ENCODE measurements at regions not wholly inside any gene's neighbourhood (a gene's known extent, or its start where the extent isn't known, plus 50 kb on each side); places are given as distances from the start of the nearest gene placed in this dataset.

DNA sequence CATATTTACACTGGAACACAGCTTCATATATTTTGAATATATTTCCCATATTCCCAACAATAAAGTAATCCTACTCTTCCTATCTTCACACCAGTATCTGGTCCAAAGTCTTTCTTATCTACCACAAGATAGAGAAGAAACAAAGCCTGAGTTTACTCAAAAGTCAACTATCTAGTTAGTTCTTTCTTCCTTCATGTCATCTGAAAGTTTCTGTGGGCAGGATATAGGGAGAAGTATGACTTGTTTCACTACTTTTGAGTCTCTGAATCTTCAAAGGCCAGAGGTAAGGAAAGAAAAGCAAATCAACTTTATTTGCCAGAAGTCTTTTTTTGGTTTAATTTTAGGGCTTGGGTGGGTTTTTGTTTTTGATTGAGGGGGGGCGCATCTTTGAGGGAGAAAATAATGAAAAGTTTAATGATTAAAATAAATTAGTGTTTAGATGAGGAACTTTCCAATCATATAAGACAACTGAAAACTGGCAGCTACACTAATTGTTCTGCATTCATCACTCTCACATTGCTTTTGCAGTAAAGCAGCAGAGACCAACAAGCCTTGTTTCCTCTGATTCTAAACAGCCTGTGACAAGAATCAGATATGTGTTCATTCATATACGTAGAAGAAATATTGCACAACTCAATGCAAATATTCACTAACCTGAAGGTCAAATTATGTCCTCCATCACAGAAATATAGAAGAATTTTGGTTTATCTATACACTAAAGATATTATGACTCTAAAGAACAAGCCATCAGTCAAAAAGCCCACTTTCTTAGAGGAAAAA, 421.4 kb downstream of the SHQ1 start:
- DNase-seq, result no peak

DNA sequence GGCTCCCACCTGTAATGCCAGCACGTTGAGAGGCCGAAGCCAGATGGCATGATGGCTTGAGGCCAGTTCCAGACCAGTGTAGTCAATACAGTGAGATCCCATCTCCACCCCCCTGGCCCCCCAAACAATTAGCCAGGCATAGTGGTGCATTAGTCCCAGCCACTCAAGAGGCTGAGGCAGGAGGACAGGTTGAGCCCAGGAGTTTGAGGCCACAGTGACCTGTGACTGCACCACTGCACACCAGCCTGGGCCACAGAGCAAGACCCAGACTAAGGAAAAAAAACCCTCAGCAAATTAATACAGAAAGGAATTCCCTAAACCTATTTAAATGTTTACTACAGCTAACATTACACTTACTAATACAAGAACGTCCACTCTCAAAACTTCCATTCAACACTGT, 424.6 kb downstream of the SHQ1 start:
- no peak for DNase-seq

DNA sequence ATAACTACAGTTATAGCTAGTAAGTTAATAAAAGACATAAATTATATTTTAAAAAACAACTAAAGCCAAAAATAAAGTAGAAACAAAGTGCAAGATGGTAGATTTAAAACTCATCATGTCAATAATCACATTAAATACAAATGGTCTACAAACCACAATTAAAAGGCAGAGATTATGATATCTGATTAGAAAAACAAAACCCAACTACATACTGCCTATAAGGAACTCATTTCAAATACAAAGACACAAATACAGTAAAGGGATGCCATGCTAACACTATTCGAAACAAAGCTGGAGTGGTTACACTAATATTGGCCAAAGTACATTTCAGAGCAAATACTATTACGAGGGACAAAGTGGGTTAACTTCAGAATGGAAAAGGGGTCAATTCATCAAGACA, 426.5 kb downstream of the SHQ1 start:
- no peak for DNase-seq

DNA sequence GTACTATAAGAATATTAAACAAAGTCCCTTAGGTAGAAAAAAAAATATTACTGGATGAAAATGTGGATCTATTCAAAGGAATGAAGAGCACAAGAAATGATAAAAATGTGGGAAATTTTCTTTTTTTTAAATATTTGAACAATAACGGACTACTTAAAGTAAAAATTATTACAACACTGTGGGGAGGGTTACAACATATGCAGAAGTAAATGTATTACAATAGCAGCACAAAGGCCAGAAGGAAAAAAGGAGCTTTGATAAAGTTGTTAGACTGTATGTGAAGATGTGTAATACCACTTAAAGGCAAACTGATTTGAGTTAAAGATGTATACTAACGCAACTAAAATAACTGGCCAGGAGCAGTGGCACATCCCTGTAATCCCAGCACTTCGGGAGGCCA, 427.1 kb downstream of the SHQ1 start:
- no peak for DNase-seq

DNA sequence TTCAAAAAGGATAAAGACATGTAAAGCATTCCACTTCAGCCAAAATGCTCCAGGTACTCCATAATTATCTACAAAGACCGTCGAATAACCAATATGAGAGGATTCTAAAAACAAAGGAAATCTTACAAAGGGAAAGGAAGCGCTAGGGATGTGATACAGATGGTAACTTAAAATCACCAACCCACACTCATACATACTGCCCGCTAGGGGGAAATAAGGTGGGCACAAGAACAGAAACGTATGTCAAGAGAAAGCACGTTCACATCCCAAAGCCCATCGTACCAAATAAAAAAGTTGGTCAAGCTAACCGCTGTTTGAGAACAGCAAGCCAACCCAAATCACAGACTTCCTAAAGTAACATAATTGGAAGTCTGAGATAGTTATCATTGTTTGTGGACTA, 429.4 kb downstream of the SHQ1 start:
- DNase-seq, result no peak

DNA sequence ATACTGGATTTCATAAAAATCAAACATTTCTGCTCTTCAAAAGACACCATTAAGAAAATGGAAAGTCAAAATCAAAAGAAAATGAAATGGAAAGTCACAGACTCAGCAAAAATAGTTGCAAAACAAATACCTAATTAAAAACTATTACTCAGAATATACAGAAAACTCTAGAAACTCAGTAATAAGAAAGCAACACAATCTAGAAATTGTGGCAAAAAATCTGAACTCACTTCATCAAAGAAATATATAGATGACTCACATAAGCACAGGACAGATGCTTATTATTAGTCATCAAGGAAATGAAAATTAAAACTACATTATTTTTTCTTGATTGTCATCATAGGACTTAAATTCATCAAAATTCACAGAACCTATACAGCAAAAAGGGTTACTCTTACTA, 430.0 kb downstream of the SHQ1 start:
- DNase-seq, result no peak

DNA sequence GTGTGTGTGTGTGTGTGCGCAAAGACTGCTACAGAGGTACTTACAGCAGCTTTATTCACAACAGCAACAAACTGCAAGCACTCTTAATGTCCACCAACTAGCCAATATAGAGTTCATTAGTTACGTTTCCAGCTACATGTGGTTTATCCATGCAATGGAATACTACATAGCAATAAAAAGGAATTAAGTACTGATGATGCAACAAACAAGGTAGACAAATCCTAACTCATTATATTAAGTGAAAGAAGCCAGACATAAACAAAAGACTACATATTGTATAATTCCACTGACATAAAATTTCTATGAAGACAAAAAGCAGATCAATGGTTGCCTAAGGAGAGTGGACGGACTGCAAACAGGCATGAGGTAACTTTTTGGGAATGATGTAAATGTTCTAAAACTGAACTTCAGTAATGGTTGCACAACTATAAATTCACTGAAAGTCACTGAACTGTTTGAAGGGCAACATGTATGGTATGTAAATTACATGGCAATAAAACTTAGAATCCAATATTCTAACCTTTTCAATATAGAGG, 433.7 kb downstream of the SHQ1 start:
- no peak for DNase-seq

DNA sequence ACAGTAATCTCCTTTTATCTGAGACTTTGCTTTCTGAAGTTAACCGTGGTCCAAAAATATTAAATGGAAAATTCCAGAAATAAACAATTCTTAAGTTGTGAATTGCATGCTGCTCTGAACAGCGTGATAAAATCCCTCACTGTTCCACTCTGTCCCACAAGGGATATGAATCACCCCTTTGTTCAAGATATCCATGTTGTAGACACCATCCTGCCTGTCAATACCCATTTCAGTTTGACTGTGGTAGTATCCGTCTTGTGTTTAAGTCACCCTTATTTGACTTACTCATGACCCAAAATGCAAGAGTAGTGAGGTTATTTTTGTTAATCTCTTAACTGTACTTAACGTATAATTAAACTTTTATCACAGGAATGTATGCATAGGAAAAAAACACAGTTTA, 435.0 kb downstream of the SHQ1 start:
- DNase-seq, result no peak

DNA sequence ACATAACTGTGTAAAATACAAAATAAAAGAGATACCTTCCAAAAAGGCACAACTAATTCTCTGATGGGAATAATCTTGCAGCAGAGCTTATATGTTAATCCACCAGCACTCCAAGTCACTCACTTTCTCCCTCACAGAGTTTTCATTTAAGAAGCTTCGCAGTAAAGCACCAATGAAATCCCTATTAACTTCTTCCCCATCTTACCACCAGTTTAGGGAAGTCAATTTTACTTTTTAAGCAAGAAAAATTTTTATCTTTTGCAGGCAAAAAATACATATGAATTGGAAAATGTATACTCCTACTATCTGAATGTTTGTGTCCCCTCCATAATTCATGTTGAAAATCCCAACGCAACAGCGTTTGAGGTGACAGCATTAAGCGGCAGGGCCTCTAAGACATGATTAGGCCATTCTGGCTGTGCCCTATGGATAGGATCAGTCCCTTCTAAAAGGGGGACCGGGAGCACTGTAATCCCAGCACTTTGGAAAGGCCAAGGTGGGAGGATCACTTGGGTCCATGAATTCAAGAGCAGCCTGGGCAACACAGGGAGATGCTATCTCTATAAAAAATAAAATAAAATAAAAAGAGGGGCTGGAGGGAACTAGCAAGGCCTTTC, 435.8 kb downstream of the SHQ1 start:
- no peak for DNase-seq

DNA sequence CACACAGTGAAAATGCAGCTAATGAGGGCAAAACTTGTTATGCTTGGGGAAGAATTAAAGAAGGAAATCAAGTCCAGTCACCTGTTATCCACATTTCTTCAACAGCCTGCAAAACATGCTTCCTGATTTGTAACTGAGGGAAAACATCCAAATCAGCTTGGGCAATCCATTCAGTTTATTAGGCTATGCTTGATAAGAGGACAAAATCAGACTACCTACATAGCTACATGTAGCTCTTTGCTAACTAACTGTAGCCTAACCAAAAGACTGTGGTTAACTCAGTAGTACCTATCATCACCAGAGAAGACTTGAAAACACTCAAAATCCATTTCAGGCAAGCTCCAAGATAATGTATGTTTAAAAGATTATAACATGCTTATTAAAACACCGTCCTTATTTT, 436.4 kb downstream of the SHQ1 start:
- no peak for DNase-seq

DNA sequence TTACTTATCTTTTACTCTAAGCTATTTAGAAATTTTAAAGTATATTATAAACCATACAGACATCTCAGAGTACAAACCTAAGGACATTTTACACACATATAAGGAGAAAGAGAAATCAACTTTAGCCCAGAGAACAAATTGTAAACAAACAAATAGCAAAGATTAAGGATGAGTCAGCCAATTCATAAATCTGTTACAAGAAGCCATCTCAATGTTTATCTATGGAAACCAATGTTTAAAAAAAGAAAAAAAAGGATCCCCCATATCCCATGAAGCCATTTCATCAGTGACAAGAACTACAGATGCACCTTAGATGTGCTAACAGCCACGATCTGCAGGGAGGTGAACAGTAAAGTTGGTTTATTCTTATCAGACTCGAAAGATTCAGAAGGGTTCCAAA, 437.1 kb downstream of the SHQ1 start:
- DNase-seq, result no peak

DNA sequence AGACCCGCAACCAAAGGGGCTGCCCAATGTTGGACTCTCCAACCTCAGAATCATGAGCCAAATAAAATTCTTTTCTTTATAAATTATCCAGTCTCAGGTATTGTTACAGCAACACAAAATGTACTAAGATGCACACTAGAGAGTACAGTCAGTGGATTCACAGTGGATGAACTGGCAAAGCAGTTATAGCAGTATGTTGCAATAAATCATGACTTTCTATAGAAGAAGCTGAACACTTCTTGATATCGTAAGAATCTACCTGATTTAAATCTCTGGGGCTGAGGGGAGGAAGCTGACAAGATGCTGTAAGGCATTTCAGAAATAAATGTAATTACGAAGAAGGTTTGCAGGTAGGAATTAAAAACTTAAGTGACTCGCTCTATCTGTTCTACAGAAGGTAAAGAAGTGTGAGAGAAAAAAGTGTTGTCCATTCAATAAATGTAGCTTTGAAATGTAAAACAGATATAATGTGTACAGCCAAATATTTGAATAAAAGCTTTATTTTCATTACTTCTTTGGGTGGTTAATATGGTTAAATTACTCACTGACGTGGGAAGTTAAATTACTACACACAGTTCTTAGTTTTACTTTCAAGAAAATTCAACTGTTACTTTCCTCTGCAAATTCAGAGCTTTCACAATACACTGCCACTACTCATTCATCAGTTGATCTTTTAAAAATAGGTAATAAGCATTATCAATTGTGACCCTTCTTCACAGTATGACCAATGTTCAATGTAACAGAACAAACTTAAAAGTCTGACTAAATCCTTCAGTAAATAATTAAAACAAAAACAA, 439.1 kb downstream of the SHQ1 start:
- no peak for DNase-seq

DNA sequence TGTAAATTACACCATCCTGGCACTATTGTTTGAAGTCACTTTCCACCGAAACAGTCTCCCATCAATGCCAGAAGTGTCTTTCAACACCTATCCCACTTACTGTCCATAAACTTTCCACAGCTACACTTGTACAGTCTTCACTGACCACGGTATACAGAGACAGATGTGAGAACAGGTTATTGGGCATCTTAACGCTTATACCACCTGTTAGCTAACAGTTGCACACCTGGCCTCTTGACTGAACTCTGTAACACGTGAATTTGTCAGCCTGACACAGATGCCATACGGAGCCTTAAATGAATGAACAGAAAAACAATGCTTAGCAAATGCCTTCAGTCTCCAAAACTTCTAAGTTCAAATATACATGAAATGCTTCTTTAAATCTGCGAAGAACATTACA, 440.5 kb downstream of the SHQ1 start:
- no peak for DNase-seq

DNA sequence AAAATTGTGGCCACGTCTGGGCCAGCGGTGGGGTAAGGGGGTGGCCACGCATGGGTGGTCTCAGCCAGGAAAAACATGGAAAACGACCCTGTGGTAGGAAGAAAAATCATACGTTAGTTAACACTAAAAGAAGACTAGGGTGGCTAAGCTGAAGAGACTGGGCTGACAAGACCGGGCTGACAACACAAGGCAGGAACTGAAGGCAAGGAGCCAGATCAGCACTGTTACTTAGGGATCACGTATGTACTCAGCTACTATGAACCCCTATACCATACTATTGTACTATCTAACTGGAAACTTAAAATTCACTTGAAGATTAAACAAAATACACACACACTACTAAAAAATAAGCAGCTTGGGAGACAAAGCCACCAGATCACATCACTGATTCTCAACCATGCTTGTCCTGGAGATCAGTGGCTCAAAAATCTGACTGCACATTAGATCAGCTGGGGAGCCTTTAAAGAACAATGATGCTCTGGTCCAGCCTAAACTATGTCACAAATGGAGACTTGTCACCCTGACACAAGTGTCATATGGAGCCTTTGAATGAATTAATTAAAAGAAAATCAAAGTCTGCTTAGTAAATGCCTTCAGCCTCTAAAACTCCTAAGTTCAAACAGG, 442.2 kb downstream of the SHQ1 start:
- DNase-seq, result no peak

DNA sequence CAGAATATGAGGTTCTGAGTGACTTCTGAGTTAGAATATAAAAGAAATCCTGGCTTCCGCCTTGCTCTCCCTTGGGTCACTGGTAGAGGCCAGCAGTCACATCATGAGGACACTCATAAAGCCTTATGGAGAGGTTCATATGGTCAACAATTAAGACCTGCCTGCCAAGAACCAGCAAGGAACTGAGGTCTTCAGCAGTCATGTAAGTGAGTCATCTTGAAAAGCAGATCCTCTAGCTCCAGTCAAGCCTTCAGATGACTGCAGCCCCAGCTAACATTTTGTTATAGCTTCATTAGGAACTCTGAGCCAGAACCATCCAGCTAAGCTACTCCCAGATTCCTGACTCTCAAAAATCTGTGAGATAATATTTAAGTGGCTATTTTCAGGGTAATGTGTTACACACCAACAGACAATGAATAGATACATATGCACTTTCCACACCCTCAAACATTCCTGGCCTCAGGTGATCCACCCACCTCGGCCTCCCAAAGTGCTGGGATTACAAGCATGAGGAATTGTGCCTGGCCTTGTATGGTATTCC, 447.2 kb downstream of the SHQ1 start:
- no peak for DNase-seq

DNA sequence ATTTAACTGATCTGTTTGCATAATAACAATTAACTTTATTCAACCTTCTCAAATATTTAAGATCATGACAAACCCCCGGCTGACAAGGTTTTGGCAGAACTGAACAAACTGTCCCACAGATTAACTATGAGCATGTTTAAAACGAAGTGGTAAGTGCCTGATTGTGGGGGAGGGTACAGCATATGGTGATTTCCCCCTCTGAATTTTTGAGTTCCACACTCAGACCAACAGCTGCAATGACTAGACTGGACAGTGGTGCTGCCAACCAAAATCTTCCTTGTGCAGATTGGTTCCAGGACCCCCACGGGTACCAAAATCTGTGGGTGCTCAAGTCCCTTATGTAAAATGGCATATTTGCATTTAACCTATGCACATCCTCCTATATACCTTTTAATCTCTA, 449.5 kb downstream of the SHQ1 start:
- DNase-seq, result no peak

DNA sequence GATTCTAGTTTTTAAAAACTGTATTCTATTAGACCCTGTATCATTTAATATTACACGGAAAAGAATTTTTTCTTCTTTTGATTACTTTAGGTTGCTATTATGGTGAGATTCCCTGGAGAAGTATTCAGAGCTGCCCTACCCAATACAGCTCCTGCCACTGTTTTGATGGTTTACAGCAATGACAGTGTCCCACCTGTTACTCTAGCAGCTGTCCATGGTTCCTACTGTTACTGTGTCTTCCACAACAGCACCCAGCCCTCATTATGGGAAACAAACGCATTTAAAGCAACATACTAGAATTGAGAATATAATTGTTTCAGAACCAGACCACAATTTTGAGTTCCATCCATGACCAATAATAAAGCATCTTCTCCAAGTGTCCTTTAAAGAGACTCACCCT, 450.7 kb downstream of the SHQ1 start:
- no peak for DNase-seq

DNA sequence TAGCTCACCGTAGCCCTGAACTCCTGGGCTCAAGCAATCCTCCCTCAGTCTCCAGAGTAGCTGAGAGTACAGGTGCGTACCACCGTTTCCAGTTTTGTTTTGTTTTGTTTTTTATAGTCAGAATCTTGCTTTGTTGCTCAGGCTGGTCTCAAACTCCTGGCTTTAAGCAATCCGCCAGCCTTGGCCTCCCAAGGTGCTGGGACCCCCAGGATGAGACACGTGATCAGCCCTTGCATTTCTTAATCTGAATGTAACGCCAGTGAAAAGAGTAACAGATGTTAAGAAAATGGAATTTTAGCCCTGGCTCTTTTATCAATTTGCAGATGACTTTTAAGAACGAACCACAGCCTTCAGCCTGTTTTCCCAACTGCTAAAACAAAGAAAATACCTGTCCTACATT, 451.3 kb downstream of the SHQ1 start:
- no peak for DNase-seq

DNA sequence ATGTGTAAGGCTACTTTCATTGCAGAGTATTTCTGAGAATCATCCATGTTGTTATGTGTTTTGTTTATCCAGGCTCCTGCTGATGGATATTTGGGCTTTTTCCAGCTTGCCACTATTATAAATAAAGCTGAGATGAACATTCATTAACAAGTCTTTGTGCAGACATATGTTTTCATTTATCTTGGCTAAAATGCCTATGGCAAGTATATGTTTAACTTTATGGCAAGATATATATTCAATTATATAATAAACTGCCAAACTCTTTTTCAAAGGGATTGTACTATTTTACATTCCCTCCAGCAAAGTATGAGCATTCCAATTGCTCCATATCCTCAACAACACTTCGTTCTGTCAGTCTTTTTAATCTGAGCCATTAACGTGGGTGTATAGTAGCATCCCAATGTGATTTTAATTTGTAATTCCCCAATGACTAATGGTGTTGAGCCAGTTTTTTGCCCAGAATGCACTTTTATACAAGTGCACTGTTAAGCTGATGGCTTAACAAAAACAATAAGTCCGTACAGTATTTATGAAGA, 452.4 kb downstream of the SHQ1 start:
- no peak for DNase-seq

DNA sequence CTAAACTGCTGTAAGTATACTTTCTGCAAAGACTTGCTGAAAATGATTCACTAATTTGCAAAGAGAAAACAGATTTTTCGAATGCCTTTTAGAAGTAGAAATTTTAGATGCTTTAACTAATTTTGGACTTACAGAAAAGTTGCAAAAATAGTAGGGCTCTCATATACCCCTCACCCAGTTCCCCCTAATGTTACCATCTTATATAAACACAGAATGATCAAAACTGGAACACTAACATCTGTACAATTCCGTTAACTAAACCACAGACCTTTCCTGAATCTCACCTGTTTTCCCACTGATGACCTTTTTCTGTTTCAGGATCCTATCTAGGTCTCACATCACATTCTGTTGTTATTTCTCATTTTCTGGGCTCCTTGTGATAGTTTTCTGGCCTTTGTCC, 454.8 kb downstream of the SHQ1 start:
- no peak for DNase-seq

DNA sequence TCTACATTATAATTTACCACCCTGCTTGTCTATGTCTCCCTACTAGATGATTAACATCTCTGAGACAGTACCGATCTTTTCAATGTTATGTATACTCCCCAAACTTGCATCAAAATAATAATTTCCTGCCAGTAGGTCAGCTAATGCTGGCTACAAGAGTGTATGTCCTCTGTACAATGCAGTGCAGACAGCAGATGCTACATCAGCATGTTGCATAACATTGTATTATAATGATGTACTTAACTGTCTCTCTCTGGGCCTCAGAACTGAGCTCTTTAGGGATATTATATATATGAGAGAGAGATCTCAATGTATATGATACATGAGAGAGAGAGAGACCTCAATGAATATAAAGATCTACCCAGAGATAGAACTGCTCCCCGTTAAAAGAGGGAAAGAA, 456.6 kb downstream of the SHQ1 start:
- DNase-seq, result no peak

DNA sequence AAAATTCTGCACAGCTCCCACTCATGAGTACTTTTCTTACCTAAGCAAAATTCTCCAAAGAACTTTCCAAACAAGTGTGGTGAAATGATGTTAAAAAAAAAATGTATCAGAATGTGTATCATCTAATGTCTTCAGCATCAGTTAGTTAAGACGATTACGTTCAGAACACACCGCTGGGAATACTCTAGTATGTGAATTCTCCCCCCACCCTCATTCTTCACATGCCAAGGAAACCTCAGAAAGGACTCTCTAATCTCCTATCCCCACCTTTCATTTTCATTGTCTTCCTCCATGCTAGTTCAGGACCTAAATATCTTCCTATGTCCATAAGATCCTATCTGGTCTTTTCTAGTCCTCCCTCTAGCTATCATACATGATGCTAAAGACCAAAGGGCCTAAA, 457.4 kb downstream of the SHQ1 start:
- DNase-seq, result no peak

DNA sequence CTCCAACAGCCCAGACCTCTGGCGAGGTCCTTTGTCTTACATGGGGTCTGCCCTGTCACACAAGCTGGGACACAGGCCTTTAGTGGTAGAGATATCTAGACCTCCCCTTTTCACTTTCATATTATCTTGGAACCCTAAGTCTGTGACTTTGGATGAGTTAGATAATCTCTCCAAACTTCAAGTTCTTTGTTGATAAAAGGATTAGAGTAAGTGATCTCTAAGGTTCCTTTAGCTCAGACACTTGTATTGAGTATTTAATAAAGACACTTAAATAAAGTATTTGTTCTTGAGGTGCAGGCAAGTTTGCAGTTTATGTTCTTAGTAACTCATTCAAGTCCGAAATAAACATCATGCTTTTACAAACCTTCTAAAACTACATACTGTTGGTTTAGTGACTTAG, 459.6 kb downstream of the SHQ1 start:
- no peak for DNase-seq
